PC-3 (cell line): ENCODE measurements at regions not wholly inside any gene's neighbourhood (a gene's known extent, or its start where the extent isn't known, plus 50 kb on each side); places are given as distances from the start of the nearest gene placed in this dataset.

ENCODE experiments used
- CTCF ChIP-seq: fragments of 300-600 bp; sonication (generic); conservative IDR thresholded peaks from 2 replicates; pipeline ENCODE4 v1.5.1; 2017; ENCODE audit warnings: antibody characterized with exemption, low read depth, mild to moderate bottlenecking, low read length
- EZH2phosphoT487 ChIP-seq: fragments of 300-600 bp; sonication (generic); IDR thresholded peaks from 2 replicates; pipeline ENCODE4 v1.6.1; 2018; ENCODE audit warnings: mild to moderate bottlenecking, antibody characterized with exemption, low read length, borderline replicate concordance

GRCh38 chr9:118510711-118511110 lies 806.5 kb downstream of the TLR4 start:
- no peak for TF ChIP-seq CTCF
- no peak for TF ChIP-seq EZH2phosphoT487
